GM12878 (cell line): ENCODE measurements at regions not wholly inside any gene's neighbourhood (a gene's known extent, or its start where the extent isn't known, plus 50 kb on each side); places are given as distances from the start of the nearest gene placed in this dataset.

Experiments
- ATAC-seq: fragments of 200-7000 bp; cut with Tn5 transposase; 3 replicates; pipeline ENCODE4 v1.9.1; 2020; ENCODE audit warnings: mild to moderate bottlenecking, moderate library complexity
- BruUV-seq: library from RNA; stranded (reverse); fragments of 400-500 nt; replicated peaks from 2 replicates; lab custom pipeline; 2021; lab: Mats Ljungman, UMichigan
- CTCF ChIA-PET: fragments of 300-600 bp; sonication (Branson Sonifier 250); formaldehyde crosslinking; extraction: SDS; loops from one replicate; lab custom pipeline; 2021; ENCODE audit warnings: inconsistent platforms; lab: Yijun Ruan, JAX
- POLR2A ChIA-PET: fragments of 350-600 bp; formaldehyde crosslinking; extraction: SDS; loops from one replicate; lab custom pipeline; 2021; ENCODE audit warnings: inconsistent platforms; lab: Charles Lee
- RAD21 ChIA-PET: fragments of 300-600 bp; sonication (Branson Sonifier 250); formaldehyde crosslinking; loops from one replicate; lab custom pipeline; 2023; ENCODE audit warnings: antibody characterized with exemption; ENCODE audit not compliant: unreplicated experiment; lab: Charles Lee
- SMC1A ChIA-PET: fragments of 300-600 bp; sonication (Branson Sonifier 250); formaldehyde crosslinking; loops from one replicate; lab custom pipeline; 2023; ENCODE audit not compliant: unreplicated experiment, uncharacterized antibody; lab: Charles Lee
- DNase-seq: peaks from one replicate; pipeline ENCODE4 v3.0.0-alpha.2; 2011; ENCODE audit warnings: low read depth, low spot score
- FAIRE-seq: peaks from 3 replicates; lab custom pipeline; 2011; peaks lifted over from hg19 to GRCh38; lab: Jason Lieb, UNC
- H2AFZ ChIP-seq: 2 replicates; pipeline ENCODE4 v1.6.0; 2011; ENCODE audit warnings: low read depth, low read length, control low read depth; ENCODE audit not compliant: control insufficient read depth
- H3K27ac ChIP-seq: 2 replicates; pipeline ENCODE4 v1.5.1; 2011; ENCODE audit warnings: control low read depth; ENCODE audit not compliant: control insufficient read depth, insufficient read depth
- H3K27me3 ChIP-seq, 2 experiments: replicated peaks in 1 of 2; 2 replicates each; pipeline versions ENCODE4 v1.6.0 to v1.6.1; 2011; ENCODE audit warnings: low read length in 1 of 2; ENCODE audit not compliant: control insufficient read depth in 2 of 2, insufficient read depth in 2 of 2
- H3K36me3 ChIP-seq, 2 experiments: 2 replicates each; pipeline ENCODE4 v1.5.1; 2011; ENCODE audit warnings: low read length in 1 of 2; ENCODE audit not compliant: control insufficient read depth in 2 of 2, insufficient read depth in 2 of 2
- H3K4me1 ChIP-seq: 2 replicates; pipeline ENCODE4 v1.6.1; 2011; ENCODE audit warnings: mild to moderate bottlenecking, low read length, moderate library complexity, mixed read lengths; ENCODE audit not compliant: control insufficient read depth, insufficient read depth
- H3K4me2 ChIP-seq: 2 replicates; pipeline ENCODE4 v1.6.0; 2011; ENCODE audit warnings: control low read depth; ENCODE audit not compliant: control insufficient read depth, insufficient read depth
- H3K4me3 ChIP-seq: fragments of 200-600 bp; sonication (generic); 2 replicates; pipeline ENCODE4 v1.5.1; 2016
- H3K79me2 ChIP-seq: 2 replicates; pipeline ENCODE4 v1.6.0; 2011; ENCODE audit warnings: low read length; ENCODE audit not compliant: control insufficient read depth, insufficient read depth
- H3K9ac ChIP-seq: 2 replicates; pipeline ENCODE4 v1.8.0; 2011; ENCODE audit warnings: low read length, control low read depth, mixed read lengths; ENCODE audit not compliant: control insufficient read depth, insufficient read depth
- H3K9me3 ChIP-seq: replicated peaks from 3 replicates; pipeline ENCODE4 v1.5.1; 2011; ENCODE audit warnings: mild to moderate bottlenecking, low read length; ENCODE audit not compliant: control insufficient read depth, insufficient read depth
- H4K20me1 ChIP-seq: 2 replicates; pipeline ENCODE4 v1.6.0; 2011; ENCODE audit not compliant: control insufficient read depth, insufficient read depth
- IKZF1 ChIP-seq: fragments of 450-650 bp; conservative IDR thresholded peaks from 2 replicates; pipeline ENCODE4 v1.6.1; 2017; ENCODE audit warnings: antibody characterized with exemption, mild to moderate bottlenecking
- KAT2A ChIP-seq: conservative IDR thresholded peaks from 2 replicates; pipeline ENCODE4 v1.6.1; 2011; ENCODE audit warnings: low read depth, low read length; ENCODE audit not compliant: control insufficient read depth
- MYC ChIP-seq: IDR thresholded peaks from 2 replicates; pipeline ENCODE4 v1.6.1; 2011; ENCODE audit warnings: mild to moderate bottlenecking, low read length, moderate library complexity, inconsistent platforms; ENCODE audit not compliant: insufficient read depth, insufficient replicate concordance, insufficient read length, severe bottlenecking
- NFIC ChIP-seq: IDR thresholded peaks from 2 replicates; pipeline ENCODE4 v1.6.1; 2012; ENCODE audit warnings: low read depth, mild to moderate bottlenecking, inconsistent platforms, low read length, moderate library complexity
- POU2F2 ChIP-seq: IDR thresholded peaks from 3 replicates; pipeline ENCODE4 v1.6.1; 2011; ENCODE audit warnings: low read depth, mild to moderate bottlenecking, low read length, borderline replicate concordance
- ZBTB4 ChIP-seq: fragments of 450-650 bp; formaldehyde crosslinking; IDR thresholded peaks from 2 replicates; pipeline ENCODE4 v1.4.0; 2022; ENCODE audit warnings: mild to moderate bottlenecking, moderate library complexity
- WGBS: methylation state at CpG from one replicate; pipeline ENCODE4 v1.1.6; 2016; ENCODE audit warnings: low lambda C conversion rate; ENCODE audit not compliant: insufficient replicate concordance, insufficient coverage; ENCODE audit errors: missing lambda C conversion rate; 5-methylcytosine and 5-hydroxymethylcytosine counted together
- in situ Hi-C: fragments of 300-500 bp; cut with MboI; formaldehyde crosslinking; loops from 9 replicates; pipeline ENCODE4 v1.14.3; 2018; ENCODE audit warnings: mixed read lengths
- intact Hi-C: fragments of 100-400 bp; cut with micrococcal nuclease; formaldehyde crosslinking; loops from one replicate; pipeline ENCODE4 v1.14.2; 2022; ENCODE audit not compliant: unreplicated experiment

GRCh38 chr15:59794229-59794886 is 105.2 kb upstream of the BNIP2 start:
- no TSS peak for BruUV-seq
- intact Hi-C loops, result no loop called here
- H3K4me3 ChIP-seq, result no peak overlapping the region

More at GRCh38 chr15:59794229-59794886, 105.2 kb upstream of the BNIP2 start:
- H3K9ac ChIP-seq, result no peak overlapping the region
- ChIA-PET POLR2A (no interaction called here), CTCF (no interaction called here), RAD21 (no interaction called here), SMC1A (no interaction called here)
- H3K4me1 ChIP-seq, result no peaks in the 10 kb centered on the region; the same call in 1 of the 2 replicates
- DNase-seq (no peak), ATAC-seq (no peak), FAIRE-seq (no peak)
- in situ Hi-C loops, result no loop called here
- H4K20me1 ChIP-seq, result no peaks in the 10 kb centered on the region
- H3K27ac ChIP-seq, result no peak overlapping the region
- no peak overlapping the region for H2AFZ ChIP-seq
- TF ChIP-seq NFIC, result no peak
- no peak for TF ChIP-seq POU2F2
- TF ChIP-seq MYC, result no peak
- no peak for TF ChIP-seq IKZF1
- no peak for TF ChIP-seq KAT2A
- TF ChIP-seq ZBTB4 (CRISPR knock-in tag), result no peak
- no peaks in the 10 kb centered on the region for H3K36me3 ChIP-seq
- H3K79me2 ChIP-seq, result no peaks in the 10 kb centered on the region
- H3K4me2 ChIP-seq, result no peak overlapping the region
- no peaks in the 10 kb centered on the region; the same call in 2 of the 3 replicates for H3K9me3 ChIP-seq
- 21% methylated on average over 7 of the region's 7 CpGs for WGBS
- peaks cover 0 to 3% of the 10 kb centered on the region in 2 experiments; a peak in 2 of 4 replicates for H3K27me3 ChIP-seq
